B cell (primary cell): ENCODE measurements at regions not wholly inside any gene's neighbourhood (a gene's known extent, or its start where the extent isn't known, plus 50 kb on each side); places are given as distances from the start of the nearest gene placed in this dataset.

Source experiments
- ATAC-seq: fragments of 200-7000 bp; cut with Tn5 transposase; one replicate; pipeline ENCODE4 v1.10.0; 2021; ENCODE audit warnings: low read depth, mild to moderate bottlenecking, moderate number of reproducible peaks, moderate library complexity
- CTCF ChIA-PET: fragments of 350-600 bp; sonication (Branson Sonifier 250); formaldehyde crosslinking; loops from one replicate; lab custom pipeline; 2021; ENCODE audit warnings: antibody characterized with exemption, inconsistent platforms; lab: Charles Lee
- POLR2A ChIA-PET: fragments of 350-600 bp; sonication (Branson Sonifier 250); formaldehyde crosslinking; loops from one replicate; lab custom pipeline; 2021; ENCODE audit warnings: antibody characterized with exemption; lab: Charles Lee
- DNase-seq: peaks from one replicate; pipeline ENCODE4 v3.0.0; 2013
- H2AFZ ChIP-seq: 2 replicates; pipeline ENCODE4 v1.6.1; 2012; ENCODE audit warnings: mild to moderate bottlenecking, low read depth, low read length; ENCODE audit not compliant: insufficient read depth, poor library complexity, severe bottlenecking
- H3K27ac ChIP-seq, 2 donors: 1 replicate in 1 of 2; 2 replicates in 1 of 2; pipeline ENCODE4 v1.5.1; 2012 to 2013; ENCODE audit warnings: low read length in 2 of 2, mild to moderate bottlenecking in 2 of 2, moderate library complexity in 1 of 2
- H3K27me3 ChIP-seq, 4 experiments: fragments of 200-600 bp in 1 of 4; sonication (generic) in 1 of 4; replicated peaks in 1 of 4; 1 replicate in 2 of 4; 2 replicates in 2 of 4; pipeline versions ENCODE4 v1.6.1 to v1.7.0; 2013 to 2016; ENCODE audit warnings: low read length in 3 of 4, mild to moderate bottlenecking in 2 of 4, mixed read lengths in 1 of 4, moderate library complexity in 1 of 4; ENCODE audit not compliant: insufficient read depth in 4 of 4, control insufficient read depth in 3 of 4; ENCODE audit errors: control extremely low read depth in 1 of 4
- H3K36me3 ChIP-seq, 2 experiments: replicated peaks in 1 of 2; 1 replicate in 1 of 2; 2 replicates in 1 of 2; pipeline versions ENCODE4 v1.6.1 to v1.7.1; 2013; ENCODE audit warnings: low read length in 1 of 2; ENCODE audit not compliant: insufficient read depth in 2 of 2, control insufficient read depth in 1 of 2; ENCODE audit errors: control extremely low read depth in 1 of 2, extremely low read depth in 1 of 2
- H3K4me1 ChIP-seq, 2 donors: fragments of 200-600 bp in 1 of 2; sonication (generic) in 1 of 2; 1 replicate in 1 of 2; 2 replicates in 1 of 2; pipeline versions ENCODE4 v1.5.1 to v1.6.1; 2013 to 2017; ENCODE audit warnings: low read length in 2 of 2; ENCODE audit not compliant: control insufficient read depth in 2 of 2, insufficient read depth in 2 of 2
- H3K4me2 ChIP-seq: replicated peaks from 2 replicates; pipeline ENCODE3; 2012; ENCODE audit warnings: mild to moderate bottlenecking, low read depth, low read length; ENCODE audit not compliant: poor library complexity, severe bottlenecking
- H3K4me3 ChIP-seq, 5 experiments: fragments of 200-600 bp in 1 of 5; sonication (generic) in 1 of 5; 1 replicate in 3 of 5; 2 replicates in 2 of 5; pipeline versions ENCODE4 v1.5.1 to v1.7.0; 2011 to 2016; ENCODE audit warnings: low read length in 4 of 5, mild to moderate bottlenecking in 4 of 5, low read depth in 2 of 5, control low read depth in 1 of 5, moderate library complexity in 1 of 5; ENCODE audit not compliant: insufficient read depth in 1 of 5; ENCODE audit errors: control extremely low read depth in 1 of 5, extremely low read depth in 1 of 5
- H3K79me2 ChIP-seq: fragments of 200-600 bp; sonication (generic); one replicate; pipeline ENCODE4 v1.6.0; 2016; ENCODE audit warnings: low read length; ENCODE audit not compliant: control insufficient read depth, insufficient read depth
- H3K9ac ChIP-seq: fragments of 200-600 bp; sonication (generic); 2 replicates; pipeline ENCODE4 v1.6.1; 2017; ENCODE audit warnings: mild to moderate bottlenecking, low read length, moderate library complexity
- H3K9me3 ChIP-seq, 3 donors: one replicate each; pipeline versions ENCODE4 v1.6.1 to v1.7.1; 2013; ENCODE audit warnings: low read length in 2 of 3; ENCODE audit not compliant: control insufficient read depth in 2 of 3, insufficient read depth in 1 of 3; ENCODE audit errors: control extremely low read depth in 1 of 3
- H4K20me1 ChIP-seq: 2 replicates; pipeline ENCODE4 v1.6.0; 2012; ENCODE audit warnings: mild to moderate bottlenecking, low read length; ENCODE audit not compliant: insufficient read depth, control insufficient read depth, poor library complexity, severe bottlenecking
- H3K27ac Mint-ChIP-seq: one replicate; pipeline ENCODE4 v1.8.0; 2021; ENCODE audit warnings: mixed read lengths
- H3K27me3 Mint-ChIP-seq: one replicate; pipeline ENCODE4 v1.8.0; 2021; ENCODE audit warnings: mixed read lengths
- H3K4me1 Mint-ChIP-seq: one replicate; pipeline ENCODE4 v1.8.0; 2021; ENCODE audit warnings: mixed read lengths
- H3K4me3 Mint-ChIP-seq: one replicate; pipeline ENCODE4 v1.8.0; 2021; ENCODE audit warnings: mixed read lengths
- H3K9me3 Mint-ChIP-seq: one replicate; pipeline ENCODE4 v1.8.0; 2022; ENCODE audit warnings: mixed read lengths; ENCODE audit not compliant: insufficient read depth
- CTCF ChIP-seq: fragments of 200-600 bp; IDR thresholded peaks from one replicate; pipeline ENCODE4 v1.8.0; 2022; ENCODE audit warnings: antibody characterized with exemption, mild to moderate bottlenecking
- EZH2 ChIP-seq: IDR thresholded peaks from 2 replicates; pipeline ENCODE4 v1.6.1; 2012; ENCODE audit warnings: borderline replicate concordance, low read depth, mild to moderate bottlenecking, moderate library complexity, low read length; ENCODE audit not compliant: insufficient read depth, poor library complexity, severe bottlenecking
- WGBS: methylation state at CpG from one replicate; pipeline ENCODE4 v1.1.5; 2013; ENCODE audit warnings: missing lambda C conversion rate; ENCODE audit not compliant: insufficient coverage; 5-methylcytosine and 5-hydroxymethylcytosine counted together
- intact Hi-C: fragments of 100-400 bp; cut with micrococcal nuclease; formaldehyde crosslinking; loops from one replicate; pipeline ENCODE4 v1.10.0; 2022

GRCh38 chr1:10905841-10906655, 106.4 kb upstream of the TARDBP start:
- TF ChIP-seq EZH2 (no peak), CTCF (no peak)
- Mint-ChIP-seq H3K4me3 (no peak overlapping the region), H3K9me3 (no peaks in the 10 kb centered on the region), H3K27ac (no peak overlapping the region), H3K27me3 (peaks cover 11% of the 10 kb centered on the region), H3K4me1 (peaks cover 10% of the 10 kb centered on the region)
- H3K4me3 ChIP-seq, result no peak overlapping the region
- ChIA-PET CTCF (interaction anchor here (0.9 kb wide), 1 partner anchor 22 kb away, joined by 3 read pairs; no protein-coding TSS in a partner anchor), POLR2A (no interaction called here)
- intact Hi-C loops, result no loop called here
- no peaks in the 10 kb centered on the region for H3K9me3 ChIP-seq
- H4K20me1 ChIP-seq, result no peaks in the 10 kb centered on the region
- peaks cover 6 to 12% of the 10 kb centered on the region in 2 donors for H3K4me1 ChIP-seq
- no peak for DNase-seq
- ATAC-seq, result no peak
- no peak overlapping the region for H2AFZ ChIP-seq
- H3K27ac ChIP-seq, result no peak overlapping the region
- no peaks in the 10 kb centered on the region for H3K36me3 ChIP-seq
- WGBS, result 49% methylated on average over 5 of the region's 16 CpGs
- H3K27me3 ChIP-seq, result peaks cover 0 to 11% (median 0%) of the 10 kb centered on the region in 4 experiments
- no peak overlapping the region for H3K9ac ChIP-seq
- H3K79me2 ChIP-seq, result no peaks in the 10 kb centered on the region
- no peak overlapping the region for H3K4me2 ChIP-seq

GRCh38 chr1:10906866-10907519, 105.5 kb upstream of the TARDBP start:
- CTCF ChIA-PET, result no interaction called here
- H3K9ac ChIP-seq, result no peak overlapping the region
- POLR2A ChIA-PET, result no interaction called here
- H3K9me3 Mint-ChIP-seq, result no peaks in the 10 kb centered on the region
- H3K27me3 Mint-ChIP-seq, result peaks cover 11% of the 10 kb centered on the region
- H4K20me1 ChIP-seq, result no peaks in the 10 kb centered on the region
- H3K27me3 ChIP-seq, result peaks cover 0 to 11% (median 0%) of the 10 kb centered on the region in 4 experiments
- no peaks in the 10 kb centered on the region for H3K9me3 ChIP-seq
- H2AFZ ChIP-seq, result no peak overlapping the region
- H3K79me2 ChIP-seq, result no peaks in the 10 kb centered on the region
- no peak for ATAC-seq
- no peak for DNase-seq
- no peak overlapping the region for H3K4me3 ChIP-seq
- H3K27ac Mint-ChIP-seq, result no peak overlapping the region
- H3K36me3 ChIP-seq, result no peaks in the 10 kb centered on the region
- H3K4me1 ChIP-seq, result peaks cover 6 to 12% of the 10 kb centered on the region in 2 donors
- no peak overlapping the region for H3K4me2 ChIP-seq
- TF ChIP-seq EZH2, result no peak
- TF ChIP-seq CTCF, result no peak
- 93% methylated on average over 13 of the region's 14 CpGs for WGBS
- no peak overlapping the region for H3K4me3 Mint-ChIP-seq
- H3K4me1 Mint-ChIP-seq, result peaks cover 10% of the 10 kb centered on the region
- H3K27ac ChIP-seq, result no peak overlapping the region
- intact Hi-C loops, result no loop called here
